A673 (cell line): ENCODE measurements at regions not wholly inside any gene's neighbourhood (a gene's known extent, or its start where the extent isn't known, plus 50 kb on each side); places are given as distances from the start of the nearest gene placed in this dataset.

ENCODE experiments used
- EZH2 ChIP-seq: fragments of 200-600 bp; sonication (generic); IDR thresholded peaks from 2 replicates; pipeline ENCODE4 v1.6.1; 2017; ENCODE audit warnings: borderline replicate concordance, low read depth, mild to moderate bottlenecking, mixed read lengths, antibody characterized with exemption, low read length; ENCODE audit not compliant: poor library complexity, severe bottlenecking
- TF ChIP-seq, protein P1 (sequence below): fragments of 300-800, 200-600 bp; sonication (generic); conservative IDR thresholded peaks from 2 replicates; pipeline ENCODE4 v1.5.1; 2017; ENCODE audit warnings: low read depth, mild to moderate bottlenecking, antibody characterized with exemption, low read length, moderate library complexity, mixed read lengths

DNA sequence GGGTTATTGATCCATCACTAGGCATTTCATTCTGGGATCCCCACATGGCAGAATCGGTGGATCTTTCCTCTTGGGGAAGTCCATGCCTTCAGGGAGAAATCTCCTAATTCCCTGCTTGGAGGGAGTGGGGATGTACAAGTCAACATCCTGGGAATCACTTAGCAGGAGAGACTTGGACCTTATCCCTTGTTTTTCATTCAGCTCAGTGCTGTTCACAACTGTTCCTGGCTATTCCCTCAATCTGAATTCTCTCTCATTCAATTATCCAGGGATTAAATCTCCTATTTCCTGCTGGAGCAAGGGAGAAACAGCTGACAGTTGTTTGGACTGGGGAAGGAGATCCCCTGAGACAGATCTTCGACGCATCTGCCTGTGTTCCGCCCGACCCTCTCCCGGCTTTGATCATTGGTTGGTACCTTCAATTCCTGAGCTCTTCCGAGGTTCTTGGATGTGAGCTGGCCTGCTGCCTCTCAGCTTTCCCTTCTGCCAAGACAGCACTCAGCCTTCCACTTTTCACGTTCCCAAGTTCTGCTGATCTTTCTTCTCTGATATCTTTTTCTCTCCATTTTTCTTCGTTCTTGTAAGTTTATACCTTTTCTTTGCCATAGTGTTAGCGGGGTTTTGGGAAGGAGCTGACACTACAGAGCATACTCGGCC, 115.4 kb upstream of the GNAO1 start:
- no peak for TF ChIP-seq EZH2
- TF ChIP-seq, protein P1, sequence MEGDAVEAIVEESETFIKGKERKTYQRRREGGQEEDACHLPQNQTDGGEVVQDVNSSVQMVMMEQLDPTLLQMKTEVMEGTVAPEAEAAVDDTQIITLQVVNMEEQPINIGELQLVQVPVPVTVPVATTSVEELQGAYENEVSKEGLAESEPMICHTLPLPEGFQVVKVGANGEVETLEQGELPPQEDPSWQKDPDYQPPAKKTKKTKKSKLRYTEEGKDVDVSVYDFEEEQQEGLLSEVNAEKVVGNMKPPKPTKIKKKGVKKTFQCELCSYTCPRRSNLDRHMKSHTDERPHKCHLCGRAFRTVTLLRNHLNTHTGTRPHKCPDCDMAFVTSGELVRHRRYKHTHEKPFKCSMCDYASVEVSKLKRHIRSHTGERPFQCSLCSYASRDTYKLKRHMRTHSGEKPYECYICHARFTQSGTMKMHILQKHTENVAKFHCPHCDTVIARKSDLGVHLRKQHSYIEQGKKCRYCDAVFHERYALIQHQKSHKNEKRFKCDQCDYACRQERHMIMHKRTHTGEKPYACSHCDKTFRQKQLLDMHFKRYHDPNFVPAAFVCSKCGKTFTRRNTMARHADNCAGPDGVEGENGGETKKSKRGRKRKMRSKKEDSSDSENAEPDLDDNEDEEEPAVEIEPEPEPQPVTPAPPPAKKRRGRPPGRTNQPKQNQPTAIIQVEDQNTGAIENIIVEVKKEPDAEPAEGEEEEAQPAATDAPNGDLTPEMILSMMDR: no peak
